Keratinocyte (primary cell): ENCODE measurements at regions not wholly inside any gene's neighbourhood (a gene's known extent, or its start where the extent isn't known, plus 50 kb on each side); places are given as distances from the start of the nearest gene placed in this dataset.

ENCODE experiments used
- DNase-seq: peaks from one replicate; pipeline ENCODE4 v3.0.0-alpha.2; 2011; ENCODE audit warnings: low read depth, missing footprints, low spot score
- FAIRE-seq: peaks from 2 replicates; lab custom pipeline; 2011; peaks lifted over from hg19 to GRCh38; lab: Jason Lieb, UNC
- H2AFZ ChIP-seq: 2 replicates; pipeline ENCODE4 v1.6.0; 2012; ENCODE audit warnings: low read length, control low read depth, inconsistent platforms; ENCODE audit not compliant: control insufficient read depth
- H3K27ac ChIP-seq: 2 replicates; pipeline ENCODE4 v1.5.1; 2011; ENCODE audit warnings: low read length; ENCODE audit not compliant: control insufficient read depth, insufficient read depth
- H3K27me3 ChIP-seq: 3 replicates; pipeline ENCODE4 v1.6.0; 2011; ENCODE audit warnings: low read length; ENCODE audit not compliant: control insufficient read depth, insufficient read depth; ENCODE audit errors: extremely low read depth
- H3K36me3 ChIP-seq, 2 experiments: 2 replicates in 1 of 2; 3 replicates in 1 of 2; pipeline ENCODE4 v1.5.1; 2011; ENCODE audit warnings: low read length in 2 of 2, mild to moderate bottlenecking in 1 of 2; ENCODE audit not compliant: control insufficient read depth in 2 of 2, insufficient read depth in 2 of 2; ENCODE audit errors: extremely low read depth in 1 of 2
- H3K4me1 ChIP-seq: 3 replicates; pipeline ENCODE4 v1.5.1; 2011; ENCODE audit warnings: low read length; ENCODE audit not compliant: control insufficient read depth, insufficient read depth; ENCODE audit errors: extremely low read depth
- H3K4me2 ChIP-seq: 3 replicates; pipeline ENCODE4 v1.6.0; 2011; ENCODE audit warnings: low read depth, low read length; ENCODE audit not compliant: control insufficient read depth, insufficient read depth; ENCODE audit errors: extremely low read depth
- H3K4me3 ChIP-seq, 3 experiments: fragments of 200-600 bp in 1 of 3; sonication (generic) in 1 of 3; 2 replicates in 2 of 3; 3 replicates in 1 of 3; pipeline ENCODE4 v1.5.1; 2011 to 2016; ENCODE audit warnings: low read length in 3 of 3, mild to moderate bottlenecking in 3 of 3, control low read depth in 2 of 3, inconsistent platforms in 1 of 3, low read depth in 1 of 3, mixed read lengths in 1 of 3, mixed run types in 1 of 3, moderate library complexity in 1 of 3; ENCODE audit not compliant: control insufficient read depth in 2 of 3, insufficient read depth in 2 of 3; ENCODE audit errors: extremely low read depth in 1 of 3
- H3K79me2 ChIP-seq: 2 replicates; pipeline ENCODE4 v1.6.0; 2012; ENCODE audit warnings: low read length; ENCODE audit not compliant: control insufficient read depth, insufficient read depth
- H3K9ac ChIP-seq: 3 replicates; pipeline ENCODE4 v1.6.0; 2011; ENCODE audit warnings: low read length; ENCODE audit not compliant: control insufficient read depth, insufficient read depth; ENCODE audit errors: extremely low read depth
- H3K9me1 ChIP-seq: 3 replicates; pipeline ENCODE4 v1.6.0; 2011; ENCODE audit warnings: low read length; ENCODE audit not compliant: control insufficient read depth, insufficient read depth; ENCODE audit errors: extremely low read depth
- H3K9me3 ChIP-seq: 2 replicates; pipeline ENCODE4 v1.5.1; 2012; ENCODE audit warnings: low read depth, low read length; ENCODE audit not compliant: control insufficient read depth
- H4K20me1 ChIP-seq: 3 replicates; pipeline ENCODE4 v1.6.0; 2011; ENCODE audit warnings: low read length; ENCODE audit not compliant: control insufficient read depth, insufficient read depth; ENCODE audit errors: extremely low read depth
- CTCF ChIP-seq, 3 experiments: IDR thresholded peaks in 1 of 3; conservative IDR thresholded peaks in 1 of 3; optimal IDR thresholded peaks in 1 of 3; 2 replicates in 2 of 3; 3 replicates in 1 of 3; pipeline versions ENCODE3 to v1.5.1; 2011; ENCODE audit warnings: low read length in 3 of 3, mild to moderate bottlenecking in 3 of 3, moderate library complexity in 2 of 3, control low read depth in 1 of 3, inconsistent platforms in 1 of 3; ENCODE audit not compliant: insufficient read depth in 2 of 3; ENCODE audit errors: extremely low read depth in 1 of 3
- EZH2 ChIP-seq: IDR thresholded peaks from one replicate; pipeline ENCODE4 v1.6.1; 2012; ENCODE audit warnings: inconsistent platforms, mild to moderate bottlenecking, low read length, moderate library complexity
- dilution Hi-C: fragments of 300-500 bp; cut with MboI; formaldehyde crosslinking; loops from one replicate; pipeline ENCODE4 v1.7.0; 2020; ENCODE audit warnings: low sequenced_read_pairs; ENCODE audit not compliant: extremely low pct_ligation_motif_present

DNA sequence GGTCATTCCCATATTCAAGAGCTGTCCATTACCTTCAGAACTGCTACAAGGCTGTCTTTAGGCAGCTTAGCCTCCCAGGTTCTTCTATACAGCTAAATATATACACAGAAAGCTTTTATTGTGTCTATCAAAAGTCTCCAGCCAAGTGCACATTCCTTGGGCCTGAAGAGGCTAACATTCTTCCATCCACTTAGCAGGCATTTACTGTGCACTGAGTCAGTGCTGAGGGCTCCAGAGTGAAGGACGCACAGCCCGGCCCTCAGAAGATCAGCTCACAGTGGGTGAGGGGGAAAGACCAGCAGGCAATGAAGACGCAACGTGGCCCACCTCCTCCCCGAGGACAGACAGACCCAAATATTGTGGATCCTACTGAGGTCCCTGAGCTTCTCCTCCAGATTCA is 569.9 kb downstream of the CDH26 start:
- Histone ChIP-seq H3K4me2 (no peak overlapping the region), H3K4me1 (no peaks in the 10 kb centered on the region), H2AFZ (no peak overlapping the region), H3K4me3 (no peak overlapping the region), H3K27ac (no peak overlapping the region), H3K9me3 (no peaks in the 10 kb centered on the region), H3K36me3 (no peaks in the 10 kb centered on the region), H4K20me1 (no peaks in the 10 kb centered on the region), H3K27me3 (peaks cover 12% of the 10 kb centered on the region), H3K79me2 (no peaks in the 10 kb centered on the region), H3K9ac (no peak overlapping the region), H3K9me1 (no peaks in the 10 kb centered on the region)
- FAIRE-seq, result no peak
- dilution Hi-C loops, result no loop called here
- TF ChIP-seq EZH2, result no peak
- no peak for TF ChIP-seq CTCF (optimal IDR thresholded peaks at IDR 0.05 in 1 of 3, IDR thresholded peaks at IDR 0.05 in 1 of 3, conservative IDR thresholded peaks at IDR 0.05 in 1 of 3; ENCODE audit: extremely low read depth in 1 of 3, insufficient read depth in 2 of 3, low read length in 3 of 3)
- no peak for DNase-seq

DNA sequence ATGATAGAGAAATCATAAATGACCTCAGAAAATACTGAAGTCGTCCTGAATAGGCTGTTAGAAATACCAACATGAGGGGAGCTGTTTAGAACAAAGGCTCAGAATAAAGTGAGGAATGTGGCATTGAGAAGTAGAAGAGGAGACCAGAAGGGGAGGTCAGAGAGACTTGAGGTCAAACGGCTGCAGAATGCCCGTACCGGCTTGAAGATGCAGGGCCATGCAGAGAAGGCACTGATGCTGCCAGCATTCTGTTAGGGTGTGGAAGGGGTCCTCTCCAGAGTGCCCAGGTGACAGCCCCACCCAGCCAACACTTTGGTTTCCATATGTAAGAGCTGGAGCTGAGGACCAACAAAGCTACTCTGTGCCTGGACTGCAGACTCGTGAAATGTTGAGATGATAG is 570.9 kb downstream of the CDH26 start:
- H3K4me1 ChIP-seq, result no peaks in the 10 kb centered on the region
- no peak overlapping the region for H3K4me2 ChIP-seq
- dilution Hi-C loops, result no loop called here
- no peak for FAIRE-seq
- no peak overlapping the region for H3K4me3 ChIP-seq
- H3K36me3 ChIP-seq, result no peaks in the 10 kb centered on the region
- no peak for TF ChIP-seq CTCF (optimal IDR thresholded peaks at IDR 0.05 in 1 of 3, IDR thresholded peaks at IDR 0.05 in 1 of 3, conservative IDR thresholded peaks at IDR 0.05 in 1 of 3; ENCODE audit: extremely low read depth in 1 of 3, insufficient read depth in 2 of 3, low read length in 3 of 3)
- no peak for TF ChIP-seq EZH2
- no peaks in the 10 kb centered on the region for H4K20me1 ChIP-seq
- no peaks in the 10 kb centered on the region for H3K9me1 ChIP-seq
- H3K9me3 ChIP-seq, result no peaks in the 10 kb centered on the region
- H3K9ac ChIP-seq, result no peak overlapping the region
- H2AFZ ChIP-seq, result no peak overlapping the region
- no peak for DNase-seq
- H3K27me3 ChIP-seq, result peaks cover 12% of the 10 kb centered on the region
- no peak overlapping the region for H3K27ac ChIP-seq
- no peaks in the 10 kb centered on the region for H3K79me2 ChIP-seq
